ENCODE measurements at regions not wholly inside any gene's neighbourhood (a gene's known extent, or its start where the extent isn't known, plus 50 kb on each side); places are given as distances from the start of the nearest gene placed in this dataset.

DNA sequence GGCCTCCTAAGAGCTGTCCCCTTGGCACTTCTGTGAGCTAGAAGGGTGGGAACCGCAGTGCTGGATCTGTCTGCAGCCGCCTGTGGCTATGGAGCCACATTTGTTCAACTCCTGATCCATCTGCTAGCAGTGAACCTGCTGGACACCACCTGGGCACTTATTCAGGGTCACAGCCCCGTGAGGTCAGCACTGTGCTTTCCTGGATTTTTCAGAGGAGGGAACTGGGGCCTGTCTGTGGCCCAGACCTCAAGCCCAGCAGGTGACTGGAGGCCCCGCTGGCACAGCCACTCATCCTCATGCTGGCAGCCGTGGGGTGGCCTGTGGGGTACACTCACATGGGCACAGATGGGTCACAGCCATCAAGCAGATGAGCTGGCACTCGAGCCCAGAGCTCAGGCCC lies 155.3 kb downstream of the TFCP2L1 start:
- H3K27ac ChIP-seq, result no peak overlapping the region
- DNase-seq, result no peak
- no peaks in the 10 kb centered on the region for H3K27me3 ChIP-seq
- intact Hi-C loops (cut with DNase I; ENCODE audit: low total_unique reads), result no loop called here
- H3K9me3 ChIP-seq, result no peaks in the 10 kb centered on the region
- no peaks in the 10 kb centered on the region for H3K36me3 ChIP-seq
- H3K4me3 ChIP-seq, result no peak overlapping the region
- no peaks in the 10 kb centered on the region for H3K4me1 ChIP-seq
- no peak for TF ChIP-seq CTCF (IDR thresholded peaks at IDR 0.05)
- no peak for TF ChIP-seq POLR2A (IDR thresholded peaks at IDR 0.05)

DNA sequence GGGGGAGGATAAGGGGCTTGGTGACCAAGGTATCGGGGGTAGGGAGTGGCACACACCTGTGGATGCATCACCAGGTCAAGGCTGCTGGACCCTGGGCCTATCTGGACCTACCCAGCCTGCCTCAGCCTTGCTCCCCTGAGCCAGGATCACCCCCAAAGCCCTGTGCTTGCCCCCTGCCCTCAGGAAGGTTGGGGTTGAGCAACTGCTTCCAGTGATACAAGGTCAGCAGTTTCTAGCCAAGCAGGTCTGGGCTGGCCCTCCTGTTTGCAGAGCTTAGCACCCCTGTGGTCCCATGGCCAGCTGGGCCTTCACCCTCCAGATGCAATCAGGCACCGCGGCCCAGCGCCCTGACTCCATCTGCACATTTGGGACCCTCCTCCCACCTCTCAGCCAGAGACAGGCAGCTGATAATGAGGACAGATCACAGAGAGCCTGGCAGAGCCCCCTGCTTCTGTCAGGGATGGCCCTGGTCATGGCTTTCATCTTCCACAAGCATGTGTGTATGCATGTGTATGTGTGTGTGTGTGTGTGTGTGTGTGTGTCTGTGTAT lies 154.6 kb downstream of the TFCP2L1 start:
- TF ChIP-seq POLR2A (IDR thresholded peaks at IDR 0.05), result no peak
- no peak for TF ChIP-seq CTCF (IDR thresholded peaks at IDR 0.05)
- intact Hi-C loops (cut with DNase I; ENCODE audit: low total_unique reads), result no loop called here
- H3K4me1 ChIP-seq, result no peaks in the 10 kb centered on the region

DNA sequence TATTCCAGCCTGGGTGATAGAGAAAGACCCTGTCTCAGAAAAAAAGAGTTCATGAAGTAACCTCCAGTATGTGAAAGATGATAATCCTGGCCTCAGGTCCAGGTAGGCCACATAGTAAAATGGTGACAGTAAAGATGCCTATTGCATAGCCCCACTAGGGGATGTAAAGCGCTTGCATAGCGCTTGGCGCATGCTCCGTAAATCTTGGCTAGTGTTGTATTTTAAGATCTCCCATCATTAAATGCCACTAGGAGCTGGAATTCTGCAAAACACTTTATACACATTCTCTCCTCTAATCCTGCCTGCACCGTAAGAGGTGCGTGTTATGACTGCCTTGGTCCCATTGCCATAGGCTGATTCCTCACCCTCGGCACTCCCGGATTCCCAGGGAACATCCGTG lies 153.6 kb downstream of the TFCP2L1 start:
- TF ChIP-seq POLR2A (IDR thresholded peaks at IDR 0.05) (no peak), CTCF (IDR thresholded peaks at IDR 0.05) (no peak)
- no peak overlapping the region for H3K27ac ChIP-seq
- no peaks in the 10 kb centered on the region for H3K36me3 ChIP-seq
- H3K4me3 ChIP-seq, result no peak overlapping the region
- no peaks in the 10 kb centered on the region for H3K9me3 ChIP-seq
- H3K4me1 ChIP-seq, result no peaks in the 10 kb centered on the region
- no peaks in the 10 kb centered on the region for H3K27me3 ChIP-seq
- intact Hi-C loops (cut with DNase I; ENCODE audit: low total_unique reads), result no loop called here
- no peak for DNase-seq

More for the DNA sequence above, 154.6 kb downstream of the TFCP2L1 start:
- Histone ChIP-seq H3K27me3 (no peaks in the 10 kb centered on the region), H3K9me3 (no peaks in the 10 kb centered on the region), H3K36me3 (no peaks in the 10 kb centered on the region), H3K27ac (no peak overlapping the region), H3K4me3 (no peak overlapping the region)
- no peak for DNase-seq

DNA sequence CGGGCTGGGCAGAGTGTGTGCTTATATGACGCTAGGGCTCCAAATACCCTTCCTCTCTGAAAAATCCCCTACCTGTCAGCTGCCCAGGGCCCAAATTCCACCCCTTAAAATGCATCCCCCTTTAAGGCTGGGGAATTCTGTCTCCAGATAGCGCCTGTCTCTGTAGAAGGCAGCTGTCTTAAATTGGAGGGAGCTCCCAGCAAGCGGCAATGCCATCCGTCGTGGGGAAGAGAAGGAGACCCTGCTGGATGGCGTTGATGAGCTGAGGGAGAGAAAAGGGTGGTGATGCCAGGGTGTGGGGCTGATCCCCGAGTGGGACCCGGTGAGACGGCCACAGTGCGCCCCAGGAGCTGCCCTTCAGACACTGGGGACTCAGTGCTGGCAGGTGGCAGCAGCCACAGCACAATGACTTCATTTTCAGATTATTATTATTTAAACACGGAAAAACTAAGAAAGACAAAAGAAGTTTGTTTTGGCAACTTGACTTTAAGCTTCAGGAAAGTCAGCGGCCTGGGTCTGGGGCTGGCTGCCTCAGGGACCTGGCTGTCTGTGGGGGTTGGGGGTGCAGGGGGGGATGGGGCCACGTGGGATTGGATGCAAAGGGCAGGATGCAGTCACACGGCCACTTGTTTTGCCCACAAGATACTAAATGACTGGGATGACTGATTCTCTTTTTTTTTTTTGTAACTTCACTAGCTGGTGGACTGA lies 152.8 kb downstream of the TFCP2L1 start:
- DNase-seq, result no peak
- H3K4me1 ChIP-seq, result no peaks in the 10 kb centered on the region
- H3K9me3 ChIP-seq, result no peaks in the 10 kb centered on the region
- TF ChIP-seq POLR2A (IDR thresholded peaks at IDR 0.05) (no peak), CTCF (IDR thresholded peaks at IDR 0.05) (no peak)
- H3K27me3 ChIP-seq, result no peaks in the 10 kb centered on the region
- no peak overlapping the region for H3K27ac ChIP-seq
- intact Hi-C loops (cut with DNase I; ENCODE audit: low total_unique reads), result no loop called here
- no peak overlapping the region for H3K4me3 ChIP-seq
- no peaks in the 10 kb centered on the region for H3K36me3 ChIP-seq

GRCh38 chr2:121132762-121133107 lies 152.3 kb downstream of the TFCP2L1 start:
- H3K27me3 ChIP-seq, result no peaks in the 10 kb centered on the region
- H3K4me1 ChIP-seq, result no peaks in the 10 kb centered on the region
- no peak for TF ChIP-seq POLR2A (IDR thresholded peaks at IDR 0.05)
- TF ChIP-seq CTCF (IDR thresholded peaks at IDR 0.05), result no peak
- no peaks in the 10 kb centered on the region for H3K9me3 ChIP-seq
- no peak overlapping the region for H3K4me3 ChIP-seq
- H3K36me3 ChIP-seq, result no peaks in the 10 kb centered on the region
- H3K27ac ChIP-seq, result no peak overlapping the region
- intact Hi-C loops (cut with DNase I; ENCODE audit: low total_unique reads), result no loop called here
- no peak for DNase-seq
